Nephron progenitor cell (in vitro differentiated cells): ENCODE measurements at regions not wholly inside any gene's neighbourhood (a gene's known extent, or its start where the extent isn't known, plus 50 kb on each side); places are given as distances from the start of the nearest gene placed in this dataset.

Experiments
- DNase-seq: peaks from one replicate; pipeline ENCODE4 v3.0.0; 2021
- H3K27ac Mint-ChIP-seq: 2 replicates; pipeline ENCODE4 v1.8.0; 2021; ENCODE audit warnings: mild to moderate bottlenecking, moderate library complexity, mixed read lengths
- H3K27me3 Mint-ChIP-seq: 2 replicates; pipeline ENCODE4 v1.8.0; 2021; ENCODE audit warnings: mild to moderate bottlenecking, low read depth, mixed read lengths; ENCODE audit not compliant: poor library complexity
- H3K36me3 Mint-ChIP-seq: 2 replicates; pipeline ENCODE4 v1.8.0; 2021; ENCODE audit warnings: low read depth, mixed read lengths
- H3K4me1 Mint-ChIP-seq: 2 replicates; pipeline ENCODE4 v1.8.0; 2021; ENCODE audit warnings: mixed read lengths
- H3K4me3 Mint-ChIP-seq: 2 replicates; pipeline ENCODE4 v1.8.0; 2021; ENCODE audit warnings: mild to moderate bottlenecking, moderate library complexity, mixed read lengths
- H3K9me3 Mint-ChIP-seq: 2 replicates; pipeline ENCODE4 v1.8.0; 2021; ENCODE audit warnings: mild to moderate bottlenecking, moderate library complexity, mixed read lengths
- TF ChIP-seq, protein P1 (sequence below): fragments of 200-600 bp; sonication (generic); IDR thresholded peaks from 2 replicates; pipeline ENCODE4 v1.5.0; 2021; ENCODE audit warnings: antibody characterized with exemption

DNA sequence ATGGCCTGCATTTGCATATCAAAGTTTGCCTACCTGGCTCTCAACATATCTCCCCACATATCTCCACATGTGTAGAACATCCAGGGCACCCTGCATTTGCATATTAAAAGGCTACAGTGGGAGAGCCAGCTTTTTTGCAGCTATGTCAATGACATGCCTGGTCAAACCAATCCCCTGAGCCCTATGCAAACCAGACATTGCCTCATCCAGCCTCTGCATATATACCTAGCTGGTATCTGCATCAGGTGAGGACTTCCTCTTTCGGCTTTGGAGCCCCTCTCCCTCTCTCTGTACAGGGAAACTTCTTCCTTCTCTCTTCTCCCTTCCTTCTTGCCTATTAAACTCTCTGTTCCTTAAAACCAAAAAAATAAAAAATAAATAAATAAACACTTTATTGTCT lies 142.7 kb upstream of the STEAP4 start:
- Mint-ChIP-seq H3K4me1 (peaks cover 26% of the 10 kb centered on the region), H3K4me3 (no peak overlapping the region), H3K27ac (no peak overlapping the region), H3K9me3 (no peaks in the 10 kb centered on the region), H3K27me3 (no peaks in the 10 kb centered on the region), H3K36me3 (no peaks in the 10 kb centered on the region)
- TF ChIP-seq, protein P1, sequence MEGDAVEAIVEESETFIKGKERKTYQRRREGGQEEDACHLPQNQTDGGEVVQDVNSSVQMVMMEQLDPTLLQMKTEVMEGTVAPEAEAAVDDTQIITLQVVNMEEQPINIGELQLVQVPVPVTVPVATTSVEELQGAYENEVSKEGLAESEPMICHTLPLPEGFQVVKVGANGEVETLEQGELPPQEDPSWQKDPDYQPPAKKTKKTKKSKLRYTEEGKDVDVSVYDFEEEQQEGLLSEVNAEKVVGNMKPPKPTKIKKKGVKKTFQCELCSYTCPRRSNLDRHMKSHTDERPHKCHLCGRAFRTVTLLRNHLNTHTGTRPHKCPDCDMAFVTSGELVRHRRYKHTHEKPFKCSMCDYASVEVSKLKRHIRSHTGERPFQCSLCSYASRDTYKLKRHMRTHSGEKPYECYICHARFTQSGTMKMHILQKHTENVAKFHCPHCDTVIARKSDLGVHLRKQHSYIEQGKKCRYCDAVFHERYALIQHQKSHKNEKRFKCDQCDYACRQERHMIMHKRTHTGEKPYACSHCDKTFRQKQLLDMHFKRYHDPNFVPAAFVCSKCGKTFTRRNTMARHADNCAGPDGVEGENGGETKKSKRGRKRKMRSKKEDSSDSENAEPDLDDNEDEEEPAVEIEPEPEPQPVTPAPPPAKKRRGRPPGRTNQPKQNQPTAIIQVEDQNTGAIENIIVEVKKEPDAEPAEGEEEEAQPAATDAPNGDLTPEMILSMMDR, result no peak
- DNase-seq, result no peak

DNA sequence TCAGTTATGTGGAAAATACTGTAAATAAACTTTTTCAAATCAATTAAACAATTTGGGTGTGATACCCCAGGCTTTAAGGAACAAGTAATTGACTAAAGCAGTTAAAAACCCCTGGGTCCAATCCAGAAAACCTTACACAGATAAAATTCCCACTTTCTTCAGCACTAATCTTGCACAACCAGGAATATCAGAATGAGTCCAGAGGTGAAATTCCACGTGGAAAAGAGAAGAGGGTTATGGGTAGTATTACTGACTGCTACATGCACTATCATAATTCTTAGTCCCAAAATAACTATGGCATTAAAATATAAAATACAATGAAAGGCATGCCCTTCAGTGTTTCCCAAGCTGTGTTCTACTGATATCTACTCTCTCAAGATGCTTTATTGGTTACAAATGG lies 135.7 kb upstream of the STEAP4 start:
- no peaks in the 10 kb centered on the region for H3K27me3 Mint-ChIP-seq
- no peak for DNase-seq
- H3K36me3 Mint-ChIP-seq, result no peaks in the 10 kb centered on the region
- H3K4me1 Mint-ChIP-seq, result peaks cover 3% of the 10 kb centered on the region
- H3K9me3 Mint-ChIP-seq, result peaks cover 3% of the 10 kb centered on the region
- H3K4me3 Mint-ChIP-seq, result no peak overlapping the region
- TF ChIP-seq, protein P1, result no peak
- H3K27ac Mint-ChIP-seq, result no peak overlapping the region

DNA sequence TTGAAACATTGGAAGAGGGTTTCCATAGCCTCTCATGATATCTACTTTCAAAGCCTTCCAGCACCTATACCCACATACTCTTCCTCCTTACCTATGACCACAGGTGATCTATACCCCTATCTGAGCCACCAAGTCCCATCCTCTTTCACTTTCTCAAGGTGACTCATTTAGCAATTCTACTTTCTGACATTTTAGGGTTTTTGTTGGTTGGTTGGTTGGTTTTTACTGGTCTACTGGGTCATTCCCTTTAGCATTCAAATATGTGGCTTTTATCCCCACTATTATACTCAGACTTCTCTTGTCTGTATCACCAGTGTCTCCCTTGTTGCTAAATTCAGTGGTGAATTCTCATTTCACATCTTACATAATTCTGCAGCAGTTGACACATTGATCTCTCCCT lies 130.4 kb upstream of the STEAP4 start:
- TF ChIP-seq, protein P1, result no peak
- Mint-ChIP-seq H3K4me1 (peaks cover 3% of the 10 kb centered on the region), H3K36me3 (no peaks in the 10 kb centered on the region), H3K4me3 (no peak overlapping the region), H3K27me3 (peaks cover 3% of the 10 kb centered on the region), H3K9me3 (no peaks in the 10 kb centered on the region), H3K27ac (no peak overlapping the region)
- no peak for DNase-seq

DNA sequence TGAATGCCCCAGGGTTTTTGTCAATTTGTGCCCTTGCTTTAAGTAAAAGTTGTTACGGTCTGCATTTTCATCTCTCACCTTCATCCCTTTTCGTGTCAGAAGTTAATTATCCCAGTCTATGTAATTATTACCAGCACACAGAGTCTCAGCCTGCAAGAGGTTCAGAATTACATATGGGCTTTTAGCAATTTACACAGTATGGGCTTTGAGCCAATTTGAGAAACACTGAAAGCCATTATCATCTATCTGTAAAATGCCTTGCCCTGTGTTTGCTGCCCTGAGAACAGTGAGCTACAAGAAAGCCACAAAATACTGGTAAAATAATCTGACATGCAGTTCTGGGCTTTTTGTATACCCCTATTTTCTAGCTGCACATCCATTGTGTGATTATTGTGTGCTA lies 125.6 kb upstream of the STEAP4 start:
- DNase-seq, result no peak
- no peaks in the 10 kb centered on the region for H3K36me3 Mint-ChIP-seq
- H3K4me1 Mint-ChIP-seq, result peaks cover 11% of the 10 kb centered on the region
- H3K27me3 Mint-ChIP-seq, result peaks cover 3% of the 10 kb centered on the region
- TF ChIP-seq, protein P1, result no peak
- peak overlapping the region; percentile 91 for H3K27ac Mint-ChIP-seq
- H3K9me3 Mint-ChIP-seq, result no peaks in the 10 kb centered on the region
- no peak overlapping the region for H3K4me3 Mint-ChIP-seq

DNA sequence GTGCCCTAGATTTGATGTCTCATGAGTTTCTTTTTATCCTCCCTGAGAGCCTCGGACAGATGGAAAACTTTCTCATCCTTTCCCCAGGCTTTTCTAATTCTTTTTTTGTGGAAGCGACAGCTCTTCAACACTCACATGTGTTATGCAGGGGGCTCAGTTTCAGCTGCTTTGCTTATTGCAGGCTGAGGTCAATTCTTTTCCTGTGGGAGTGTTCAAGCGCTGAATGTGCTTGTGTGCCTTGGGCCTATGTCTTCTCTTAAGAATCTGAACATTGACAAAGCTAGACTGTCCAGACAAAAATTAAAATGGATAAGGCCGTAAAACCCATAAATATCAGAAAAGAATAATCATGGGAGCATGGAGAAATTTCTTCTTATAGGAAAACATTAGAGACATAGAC lies 125.2 kb upstream of the STEAP4 start:
- peaks cover 11% of the 10 kb centered on the region for H3K4me1 Mint-ChIP-seq
- no peaks in the 10 kb centered on the region for H3K9me3 Mint-ChIP-seq
- no peak for DNase-seq
- peaks cover 3% of the 10 kb centered on the region for H3K27me3 Mint-ChIP-seq
- no peak overlapping the region for H3K4me3 Mint-ChIP-seq
- peak overlapping the region; percentile 91 for H3K27ac Mint-ChIP-seq
- TF ChIP-seq, protein P1, result no peak
- H3K36me3 Mint-ChIP-seq, result no peaks in the 10 kb centered on the region

DNA sequence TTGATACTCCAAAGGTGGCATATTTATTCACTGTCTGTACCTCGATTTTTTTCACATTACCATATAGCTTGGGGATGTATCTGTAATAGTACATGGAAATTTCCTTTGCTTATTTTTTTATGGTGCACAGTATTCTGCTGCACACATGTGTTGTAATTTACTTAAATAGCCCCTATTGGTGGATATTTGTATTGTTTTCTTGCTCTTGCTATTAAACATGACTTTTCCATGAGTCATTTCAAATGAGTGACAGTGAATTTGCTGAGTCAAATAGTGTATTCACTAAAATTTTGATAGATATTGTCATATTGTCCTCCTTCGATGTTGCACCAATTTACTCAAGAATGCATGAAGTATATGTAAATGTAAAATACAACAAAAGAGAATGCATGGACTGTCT lies 122.7 kb upstream of the STEAP4 start:
- no peak overlapping the region for H3K27ac Mint-ChIP-seq
- H3K27me3 Mint-ChIP-seq, result peaks cover 2% of the 10 kb centered on the region
- H3K4me3 Mint-ChIP-seq, result no peak overlapping the region
- no peaks in the 10 kb centered on the region for H3K9me3 Mint-ChIP-seq
- TF ChIP-seq, protein P1, result no peak
- DNase-seq, result no peak
- H3K4me1 Mint-ChIP-seq, result peaks cover 11% of the 10 kb centered on the region
- H3K36me3 Mint-ChIP-seq, result no peaks in the 10 kb centered on the region
